ENCODE measurements at regions not wholly inside any gene's neighbourhood (a gene's known extent, or its start where the extent isn't known, plus 50 kb on each side); places are given as distances from the start of the nearest gene placed in this dataset.

GRCh38 chr6:87807475-87807874 lies 105.4 kb upstream of the AKIRIN2 start:
- H3K9me3 ChIP-seq (replicated peaks; ENCODE audit: control insufficient read depth, insufficient read depth, low read length), result no peaks in the 10 kb centered on the region
- DNase-seq (ENCODE audit: low read depth, low spot score) (no peak), FAIRE-seq (no peak)
- H3K27me3 ChIP-seq (ENCODE audit: control insufficient read depth in 2 of 2, insufficient read depth in 2 of 2, low read length in 2 of 2), result peaks cover 1 to 3% of the 10 kb centered on the region in 2 experiments
- H3K4me3 ChIP-seq (replicated peaks in 1 of 3; ENCODE audit: insufficient read depth in 1 of 3, low read depth in 1 of 3, low read length in 3 of 3), result no peak overlapping the region
- no peak overlapping the region for H3K4me2 ChIP-seq (ENCODE audit: insufficient read depth, low read length)
- no TSS peak for BruUV-seq (replicated peaks)
- no peak overlapping the region for H2AFZ ChIP-seq (ENCODE audit: low read depth, low read length)
- no peak for TF ChIP-seq JUN (IDR thresholded peaks at IDR 0.05; ENCODE audit: borderline replicate concordance, insufficient read depth, insufficient read length, low read depth)
- no peak for TF ChIP-seq MAX (IDR thresholded peaks at IDR 0.05; ENCODE audit: insufficient read depth, insufficient read length)
- H3K9me1 ChIP-seq (replicated peaks; ENCODE audit: control insufficient read depth, extremely low read depth, insufficient read depth, low read length), result no peaks in the 10 kb centered on the region
- no peak overlapping the region for H3K27ac ChIP-seq (ENCODE audit: insufficient read depth, low read depth, low read length)
- no peaks in the 10 kb centered on the region for H3K79me2 ChIP-seq (ENCODE audit: control insufficient read depth, insufficient read depth, low read length)
- no peaks in the 10 kb centered on the region for H4K20me1 ChIP-seq (replicated peaks; ENCODE audit: control insufficient read depth, extremely low read depth, insufficient read depth, low read length)
- intact Hi-C loops (cut with micrococcal nuclease), result no loop called here
- ChIA-PET CTCF (no interaction called here), POLR2A (no interaction called here)
- H3K9ac ChIP-seq (replicated peaks; ENCODE audit: extremely low read depth, insufficient read depth, low read length), result no peak overlapping the region
- dilution Hi-C loops (cut with MboI; ENCODE audit: extremely low pct_ligation_motif_present, low sequenced_read_pairs), result no loop called here
- no peaks in the 10 kb centered on the region for H3K36me3 ChIP-seq (ENCODE audit: control insufficient read depth in 2 of 2, extremely low read depth in 1 of 2, insufficient read depth in 2 of 2, low read length in 2 of 2)
- no peaks in the 10 kb centered on the region for H3K4me1 ChIP-seq (ENCODE audit: control insufficient read depth, extremely low read depth, insufficient read depth, low read length)

DNA sequence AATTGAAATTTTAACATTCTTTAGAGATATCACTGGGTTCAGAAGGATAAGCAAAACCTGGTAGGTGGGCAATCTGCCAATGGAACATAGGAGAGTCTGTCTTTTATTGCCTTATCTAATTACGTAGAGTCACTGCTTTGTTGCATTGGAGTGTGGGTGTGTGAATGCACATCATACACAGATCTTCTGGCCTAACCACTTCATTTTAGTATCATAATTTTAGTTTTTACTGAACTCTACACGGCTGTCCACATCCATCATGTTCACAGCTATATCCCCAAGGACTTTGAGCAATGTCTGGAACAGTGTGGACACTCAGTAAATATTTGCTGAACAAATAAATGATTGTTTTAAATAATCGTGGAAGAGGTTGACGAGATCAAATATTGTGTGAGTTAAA lies 104.6 kb upstream of the AKIRIN2 start:
- H3K4me3 ChIP-seq (replicated peaks in 1 of 3; ENCODE audit: insufficient read depth in 1 of 3, low read depth in 1 of 3, low read length in 3 of 3), result no peak overlapping the region
- ChIA-PET POLR2A (no interaction called here), CTCF (interaction anchor here (1.4 to 1.5 kb wide), 2 partner anchors 10 to 399 kb away, joined by 3 read pairs; partner anchors contain the start of gene CFAP206)
- no peaks in the 10 kb centered on the region for H3K4me1 ChIP-seq (ENCODE audit: control insufficient read depth, extremely low read depth, insufficient read depth, low read length)
- FAIRE-seq (no peak), DNase-seq (ENCODE audit: low read depth, low spot score) (no peak)
- no peak overlapping the region for H2AFZ ChIP-seq (ENCODE audit: low read depth, low read length)
- H3K36me3 ChIP-seq (ENCODE audit: control insufficient read depth in 2 of 2, extremely low read depth in 1 of 2, insufficient read depth in 2 of 2, low read length in 2 of 2), result no peaks in the 10 kb centered on the region
- intact Hi-C loops (cut with micrococcal nuclease), result no loop called here
- H3K9me3 ChIP-seq (replicated peaks; ENCODE audit: control insufficient read depth, insufficient read depth, low read length), result no peaks in the 10 kb centered on the region
- H3K27me3 ChIP-seq (ENCODE audit: control insufficient read depth in 2 of 2, insufficient read depth in 2 of 2, low read length in 2 of 2), result peaks cover 1 to 3% of the 10 kb centered on the region in 2 experiments
- H3K4me2 ChIP-seq (ENCODE audit: insufficient read depth, low read length), result no peak overlapping the region
- no peaks in the 10 kb centered on the region for H3K79me2 ChIP-seq (ENCODE audit: control insufficient read depth, insufficient read depth, low read length)
- TF ChIP-seq MAX (IDR thresholded peaks at IDR 0.05; ENCODE audit: insufficient read depth, insufficient read length), result no peak
- no peak for TF ChIP-seq MYC (IDR thresholded peaks at IDR 0.05; ENCODE audit: low read depth, low read length)
- no peak for TF ChIP-seq POLR2AphosphoS5 (IDR thresholded peaks at IDR 0.05; ENCODE audit: insufficient read depth, low read depth, low read length)
- no peak for TF ChIP-seq CTCF (IDR thresholded peaks at IDR 0.05; ENCODE audit: extremely low read depth in 1 of 2, insufficient read depth in 1 of 2, low read depth in 1 of 2, low read length in 2 of 2)
- no peak for TF ChIP-seq GATA2 (IDR thresholded peaks at IDR 0.05; ENCODE audit: insufficient read depth, insufficient read length, low read depth, low read length)
- TF ChIP-seq POLR2A (IDR thresholded peaks at IDR 0.05; ENCODE audit: low read depth, low read length), result no peak
- no peak for TF ChIP-seq EZH2 (IDR thresholded peaks at IDR 0.05; ENCODE audit: borderline replicate concordance, low read depth, low read length, severe bottlenecking)
- no peak for TF ChIP-seq FOS (IDR thresholded peaks at IDR 0.05; ENCODE audit: borderline replicate concordance, insufficient read depth, low read length)
- no peak for TF ChIP-seq JUN (IDR thresholded peaks at IDR 0.05; ENCODE audit: borderline replicate concordance, insufficient read depth, insufficient read length, low read depth)
- BruUV-seq (replicated peaks), result no TSS peak
- H3K9me1 ChIP-seq (replicated peaks; ENCODE audit: control insufficient read depth, extremely low read depth, insufficient read depth, low read length), result no peaks in the 10 kb centered on the region
- H3K27ac ChIP-seq (ENCODE audit: insufficient read depth, low read depth, low read length), result no peak overlapping the region
- H3K9ac ChIP-seq (replicated peaks; ENCODE audit: extremely low read depth, insufficient read depth, low read length), result no peak overlapping the region
- dilution Hi-C loops (cut with MboI; ENCODE audit: extremely low pct_ligation_motif_present, low sequenced_read_pairs), result no loop called here
- no peaks in the 10 kb centered on the region for H4K20me1 ChIP-seq (replicated peaks; ENCODE audit: control insufficient read depth, extremely low read depth, insufficient read depth, low read length)
